RPMI7951 (cell line): ENCODE measurements at regions not wholly inside any gene's neighbourhood (a gene's known extent, or its start where the extent isn't known, plus 50 kb on each side); places are given as distances from the start of the nearest gene placed in this dataset.
A peak's percentile ranks its signal among the peaks of the same experiment; 100 is the strongest.
"Not testable (repeated sequence)": the region's sequence is repeated elsewhere in the genome, so short reads cannot be mapped to it uniquely, and the experiment has no call there.

Experiments
- DNase-seq: peaks from one replicate; pipeline ENCODE4 v3.0.0-alpha.2; 2012; ENCODE audit warnings: low read depth

DNA sequence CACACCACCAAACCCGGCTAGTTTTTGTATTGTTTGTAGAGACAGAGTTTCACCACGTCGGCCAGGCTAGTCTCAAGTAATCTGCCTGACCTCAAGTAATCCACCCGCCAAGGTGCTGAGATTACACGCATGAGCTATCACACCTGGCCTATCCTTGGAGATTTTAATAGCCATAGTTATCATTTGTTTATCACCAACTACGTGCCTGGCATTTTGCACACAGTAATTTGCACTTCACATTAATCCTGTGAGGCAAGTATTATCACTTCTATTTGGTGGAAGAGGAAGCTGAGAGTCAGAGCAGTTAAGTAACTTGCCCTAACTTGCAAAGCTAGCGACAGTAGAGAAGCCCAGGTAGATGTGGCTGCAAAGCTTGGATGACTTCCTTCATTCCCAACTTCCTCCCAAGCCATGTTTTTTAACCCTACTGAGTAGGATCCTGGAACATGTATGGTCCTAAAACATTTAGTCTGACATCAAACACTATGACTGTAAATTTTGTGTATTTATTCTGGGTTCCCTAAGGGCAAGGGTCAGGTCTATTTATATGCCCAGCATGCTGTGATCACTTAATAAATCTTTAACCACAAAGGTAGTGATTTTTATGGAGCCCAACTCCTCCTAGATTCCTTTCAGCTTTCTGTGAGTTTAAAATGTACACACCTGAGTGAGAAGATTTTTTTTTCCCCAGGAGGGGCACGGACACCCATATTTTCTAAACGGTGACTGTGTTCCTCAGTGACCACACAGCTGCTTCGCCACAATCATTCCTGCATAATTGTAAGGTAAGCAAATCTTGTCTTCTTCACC is 100.2 kb upstream of the RAI14 start:
- no peak for DNase-seq

DNA sequence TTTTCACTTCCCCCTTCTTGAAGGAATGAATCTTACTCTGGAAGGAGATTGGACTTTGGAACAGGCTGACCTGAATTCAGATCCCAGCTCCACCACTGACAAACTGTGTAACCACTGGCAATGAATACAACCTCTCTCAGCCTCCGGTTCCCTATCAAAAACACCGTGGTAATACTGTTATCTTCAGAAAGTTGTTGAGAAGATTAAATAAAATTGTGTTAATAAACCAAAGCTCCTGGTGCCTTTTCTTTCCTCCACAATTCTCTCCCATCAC is 99.7 kb upstream of the RAI14 start:
- no peak for DNase-seq

- not testable (repeated sequence) for DNase-seq
These were observed 94.5 kb upstream of the RAI14 start for GRCh38 chr5:34561581-34561980.

- no peak for DNase-seq
These were observed 93.3 kb upstream of the RAI14 start for GRCh38 chr5:34562791-34563190.

DNA sequence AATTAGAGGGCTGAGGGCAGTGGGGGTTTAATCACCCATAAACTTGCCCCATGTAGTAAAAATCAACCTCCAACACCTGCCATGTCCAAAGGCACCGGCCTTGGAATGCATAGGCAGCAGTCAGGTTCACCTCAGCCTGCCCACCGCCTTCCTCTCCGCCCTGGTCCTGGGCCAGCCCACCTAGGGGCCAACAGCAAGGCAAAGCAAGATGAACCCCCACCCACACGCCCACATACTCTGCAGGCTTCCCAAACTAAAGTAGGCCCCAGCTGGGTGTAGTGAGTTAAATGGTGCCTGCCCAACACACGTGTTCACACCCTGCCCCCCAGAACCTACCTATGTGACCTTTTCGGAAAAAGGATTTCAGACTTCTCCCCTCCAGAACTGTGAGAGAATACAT is 92.9 kb upstream of the RAI14 start:
- DNase-seq = no peak

- peak; percentile 27 for DNase-seq
These were observed 92.0 kb upstream of the RAI14 start for GRCh38 chr5:34563931-34564709.

DNA sequence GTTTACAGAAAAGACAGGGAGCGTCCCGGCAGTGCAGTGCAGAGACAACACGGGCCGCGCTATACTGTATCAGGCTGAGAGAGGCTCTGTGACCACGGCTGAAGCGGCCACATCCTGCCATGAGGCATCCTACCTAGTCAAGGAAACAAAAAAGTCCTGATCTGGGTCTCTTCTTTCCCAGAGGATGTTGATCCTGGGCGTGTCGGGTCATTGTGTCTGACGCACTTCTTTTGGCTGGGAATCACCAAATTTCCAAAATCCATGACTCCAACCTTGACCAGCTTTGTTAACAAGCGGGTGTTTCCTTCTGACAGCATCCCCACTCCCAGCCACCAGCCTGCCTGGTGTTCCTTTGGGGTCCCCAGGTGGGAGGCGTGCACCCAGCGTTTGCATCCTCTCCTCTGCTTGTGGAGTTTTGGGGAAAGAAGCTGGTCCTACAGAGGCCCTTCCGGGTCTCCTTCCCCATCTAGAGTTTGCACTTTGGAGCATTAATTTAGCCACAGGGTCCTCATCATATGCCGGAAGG is 91.4 kb upstream of the RAI14 start:
- peak; percentile 14 for DNase-seq

DNA sequence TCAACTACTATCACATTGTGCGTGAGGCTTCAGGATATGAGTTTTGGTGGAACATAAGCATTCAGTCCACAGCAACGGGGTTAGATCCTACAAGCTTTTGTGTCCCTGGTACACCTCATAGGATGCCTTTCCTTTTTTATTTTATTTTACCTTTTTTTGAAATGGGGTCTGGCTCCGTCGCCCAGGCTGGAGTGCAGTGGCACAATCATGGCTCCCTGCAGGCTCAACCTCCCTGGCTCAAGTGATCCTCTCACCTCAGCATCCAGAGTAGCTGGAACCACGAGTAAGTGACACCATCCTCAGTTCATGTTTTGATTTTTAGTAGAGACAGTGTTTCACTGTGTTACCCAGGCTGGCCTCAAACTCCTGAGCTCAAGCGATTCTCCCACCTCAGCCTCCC is 86.0 kb upstream of the RAI14 start:
- DNase-seq = no peak

DNA sequence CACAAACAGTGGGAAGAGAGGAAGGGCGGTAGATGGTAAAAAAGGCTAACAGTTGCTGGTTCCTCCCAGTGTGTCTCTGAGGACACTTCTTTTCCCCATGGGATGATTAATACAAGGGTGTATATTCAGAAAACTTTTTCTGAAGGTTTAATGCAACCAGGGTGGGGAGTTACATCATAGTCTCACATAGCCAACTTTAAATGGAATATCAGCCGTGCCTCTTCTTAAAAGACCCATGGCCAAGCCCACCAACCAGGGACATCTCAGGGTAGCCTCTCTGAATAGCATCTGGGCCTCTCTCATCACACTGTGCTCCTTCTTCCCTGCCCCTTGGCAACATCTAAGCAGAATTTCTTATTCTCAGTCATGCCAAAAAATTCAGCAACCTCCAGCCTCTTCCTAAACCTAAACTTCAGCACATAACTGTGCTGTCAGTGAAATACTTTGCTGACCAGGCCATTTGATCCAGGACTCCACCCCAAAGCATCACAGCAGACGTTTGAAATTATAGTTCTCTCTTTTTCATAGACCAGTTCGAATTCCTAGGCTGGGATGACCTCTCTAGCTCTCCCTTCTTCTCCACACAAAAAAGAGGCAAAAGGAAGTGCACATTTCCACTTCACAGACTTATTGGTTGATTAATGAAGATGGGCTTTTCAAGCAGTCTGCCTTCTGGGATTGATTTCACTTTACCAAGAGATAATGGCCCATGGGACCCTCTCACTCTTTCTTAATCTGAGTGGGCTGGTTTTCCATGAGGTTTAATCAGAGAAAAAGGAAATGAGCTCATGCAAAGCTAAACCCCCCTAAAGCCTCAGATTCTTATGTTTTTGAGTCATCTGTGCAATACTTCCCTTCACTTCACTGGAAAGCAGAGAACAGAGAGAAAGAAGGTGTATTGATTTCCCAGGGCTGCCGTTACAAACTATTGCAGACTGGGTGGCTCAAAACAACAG is 85.1 kb upstream of the RAI14 start:
- peak; percentile 21 for DNase-seq

- peak; percentile 24 for DNase-seq
These were observed 84.5 kb upstream of the RAI14 start for GRCh38 chr5:34571677-34572041.

- no peak for DNase-seq
These were observed 81.1 kb upstream of the RAI14 start for GRCh38 chr5:34574936-34575467.

DNA sequence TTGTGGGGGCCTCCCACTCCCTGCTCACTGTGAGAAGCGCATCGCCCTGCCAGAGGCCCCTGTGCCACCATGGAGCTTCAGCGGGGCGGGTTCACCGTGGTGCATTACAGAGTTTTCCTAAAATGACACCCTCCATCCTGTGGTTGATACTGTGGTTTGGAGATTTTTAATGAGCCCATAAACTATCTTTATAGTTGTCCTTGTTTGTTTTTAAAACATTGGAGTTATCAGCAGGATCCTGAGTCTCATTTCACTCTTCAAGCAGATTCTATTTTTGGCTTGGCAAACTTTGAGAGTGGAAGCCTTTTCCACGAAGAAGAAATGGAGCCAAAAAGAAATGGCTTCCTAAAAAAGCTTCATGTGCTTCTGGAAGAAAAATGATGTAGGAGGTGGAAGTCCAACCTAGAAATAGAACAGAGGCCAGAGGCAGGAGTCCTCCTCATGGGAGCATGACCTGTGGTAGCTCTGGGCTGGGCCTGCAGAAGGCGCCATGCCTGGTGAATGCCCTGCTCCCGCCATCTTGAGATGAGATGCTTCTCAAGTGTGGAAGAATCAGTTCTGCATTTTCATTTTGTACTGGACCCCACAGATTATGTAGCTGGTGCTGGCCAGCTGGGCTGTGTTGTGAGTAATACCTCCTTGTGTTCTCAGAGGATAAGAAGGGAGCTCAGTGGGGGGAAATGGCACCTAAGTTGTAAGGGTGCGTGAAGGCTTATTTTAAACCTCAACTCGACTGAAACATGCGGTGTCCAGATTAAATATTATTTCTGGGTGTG is 79.0 kb upstream of the RAI14 start:
- no peak for DNase-seq

GRCh38 chr5:34578962-34579361 is 77.2 kb upstream of the RAI14 start:
- DNase-seq = no peak

- peak; percentile 29 for DNase-seq
These were observed 75.1 kb upstream of the RAI14 start for GRCh38 chr5:34580983-34581382.

GRCh38 chr5:34582371-34582770 is 73.8 kb upstream of the RAI14 start:
- no peak for DNase-seq

- no peak for DNase-seq
These were observed 73.0 kb upstream of the RAI14 start for GRCh38 chr5:34583167-34583566.

GRCh38 chr5:34584165-34584564 is 72.0 kb upstream of the RAI14 start:
- DNase-seq = no peak

- DNase-seq = no peak
These were observed 70.5 kb upstream of the RAI14 start for GRCh38 chr5:34585601-34586104.

GRCh38 chr5:34586117-34586885 is 69.8 kb upstream of the RAI14 start:
- peak; percentile 69 for DNase-seq
